ENCODE measurements at regions not wholly inside any gene's neighbourhood (a gene's known extent, or its start where the extent isn't known, plus 50 kb on each side); places are given as distances from the start of the nearest gene placed in this dataset.

- H3K36me3 Mint-ChIP-seq (ENCODE audit: insufficient read depth, unreplicated experiment), result no peaks in the 10 kb centered on the region
- no peak for DNase-seq
- H3K4me1 ChIP-seq, result peaks cover 15% of the 10 kb centered on the region
- H3K36me3 ChIP-seq (ENCODE audit: control insufficient read depth, insufficient read depth, low read length), result no peaks in the 10 kb centered on the region
- peaks cover 4% of the 10 kb centered on the region for H3K4me1 Mint-ChIP-seq (ENCODE audit: low read depth, unreplicated experiment)
- ChIA-PET POLR2A (no interaction called here), CTCF (no interaction called here)
- no peak overlapping the region for H3K4me3 ChIP-seq (ENCODE audit: low read depth, low read length)
- TF ChIP-seq, protein P1, sequence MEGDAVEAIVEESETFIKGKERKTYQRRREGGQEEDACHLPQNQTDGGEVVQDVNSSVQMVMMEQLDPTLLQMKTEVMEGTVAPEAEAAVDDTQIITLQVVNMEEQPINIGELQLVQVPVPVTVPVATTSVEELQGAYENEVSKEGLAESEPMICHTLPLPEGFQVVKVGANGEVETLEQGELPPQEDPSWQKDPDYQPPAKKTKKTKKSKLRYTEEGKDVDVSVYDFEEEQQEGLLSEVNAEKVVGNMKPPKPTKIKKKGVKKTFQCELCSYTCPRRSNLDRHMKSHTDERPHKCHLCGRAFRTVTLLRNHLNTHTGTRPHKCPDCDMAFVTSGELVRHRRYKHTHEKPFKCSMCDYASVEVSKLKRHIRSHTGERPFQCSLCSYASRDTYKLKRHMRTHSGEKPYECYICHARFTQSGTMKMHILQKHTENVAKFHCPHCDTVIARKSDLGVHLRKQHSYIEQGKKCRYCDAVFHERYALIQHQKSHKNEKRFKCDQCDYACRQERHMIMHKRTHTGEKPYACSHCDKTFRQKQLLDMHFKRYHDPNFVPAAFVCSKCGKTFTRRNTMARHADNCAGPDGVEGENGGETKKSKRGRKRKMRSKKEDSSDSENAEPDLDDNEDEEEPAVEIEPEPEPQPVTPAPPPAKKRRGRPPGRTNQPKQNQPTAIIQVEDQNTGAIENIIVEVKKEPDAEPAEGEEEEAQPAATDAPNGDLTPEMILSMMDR (IDR thresholded peaks at IDR 0.05; ENCODE audit: insufficient read depth in 1 of 2, low read depth in 1 of 2, low read length in 1 of 2, severe bottlenecking in 1 of 2, unreplicated experiment in 1 of 2), result no peak
- no peaks in the 10 kb centered on the region for H3K27me3 ChIP-seq (replicated peaks; ENCODE audit: control insufficient read depth, insufficient read depth, low read length)
- H3K27ac Mint-ChIP-seq (ENCODE audit: unreplicated experiment), result no peak overlapping the region
- H3K27me3 Mint-ChIP-seq (ENCODE audit: insufficient read depth, unreplicated experiment), result no peaks in the 10 kb centered on the region
- H3K9me3 ChIP-seq, result no peaks in the 10 kb centered on the region; the same call in 1 of the 2 replicates
- no TSS peak for BruUV-seq (replicated peaks)
- H3K4me3 Mint-ChIP-seq (ENCODE audit: unreplicated experiment), result no peak overlapping the region
- intact Hi-C loops (cut with micrococcal nuclease; ENCODE audit: unreplicated experiment), result no loop called here
- peaks cover 16% of the 10 kb centered on the region for H3K9me3 Mint-ChIP-seq (ENCODE audit: unreplicated experiment)
These were observed 275.8 kb downstream of the POM121L12 start for GRCh38 chr7:53311205-53311604.

- Mint-ChIP-seq H3K4me1 (ENCODE audit: low read depth, unreplicated experiment) (no peaks in the 10 kb centered on the region), H3K27me3 (ENCODE audit: insufficient read depth, unreplicated experiment) (no peaks in the 10 kb centered on the region), H3K36me3 (ENCODE audit: insufficient read depth, unreplicated experiment) (no peaks in the 10 kb centered on the region), H3K4me3 (ENCODE audit: unreplicated experiment) (no peak overlapping the region), H3K9me3 (ENCODE audit: unreplicated experiment) (peaks cover 9% of the 10 kb centered on the region), H3K27ac (ENCODE audit: unreplicated experiment) (no peak overlapping the region)
- DNase-seq, result peak; percentile 16 to 63
- BruUV-seq (replicated peaks), result no TSS peak
- CTCF ChIA-PET, result no interaction called here
- no peaks in the 10 kb centered on the region for H3K9me3 ChIP-seq
- POLR2A ChIA-PET, result no interaction called here
- no peaks in the 10 kb centered on the region for H3K27me3 ChIP-seq (replicated peaks; ENCODE audit: control insufficient read depth, insufficient read depth, low read length)
- TF ChIP-seq, protein P1 (IDR thresholded peaks at IDR 0.05; ENCODE audit: insufficient read depth in 1 of 2, low read depth in 1 of 2, low read length in 1 of 2, severe bottlenecking in 1 of 2, unreplicated experiment in 1 of 2), result no peak
- peaks cover 28% of the 10 kb centered on the region for H3K4me1 ChIP-seq
- H3K36me3 ChIP-seq (ENCODE audit: control insufficient read depth, insufficient read depth, low read length), result no peaks in the 10 kb centered on the region
- intact Hi-C loops (cut with micrococcal nuclease; ENCODE audit: unreplicated experiment), result no loop called here
- H3K4me3 ChIP-seq (ENCODE audit: low read depth, low read length), result no peak overlapping the region
These were observed 280.5 kb downstream of the POM121L12 start for GRCh38 chr7:53315981-53316380.

- no peaks in the 10 kb centered on the region for H3K27me3 ChIP-seq (replicated peaks; ENCODE audit: control insufficient read depth, insufficient read depth, low read length)
- DNase-seq, result no peak
- no peak overlapping the region for H3K27ac Mint-ChIP-seq (ENCODE audit: unreplicated experiment)
- H3K4me3 Mint-ChIP-seq (ENCODE audit: unreplicated experiment), result no peak overlapping the region
- no peaks in the 10 kb centered on the region for H3K27me3 Mint-ChIP-seq (ENCODE audit: insufficient read depth, unreplicated experiment)
- CTCF ChIA-PET, result no interaction called here
- H3K9me3 Mint-ChIP-seq (ENCODE audit: unreplicated experiment), result peaks cover 9% of the 10 kb centered on the region
- peaks cover 2% of the 10 kb centered on the region; the same call in 1 of the 2 replicates for H3K9me3 ChIP-seq
- intact Hi-C loops (cut with micrococcal nuclease; ENCODE audit: unreplicated experiment), result no loop called here
- BruUV-seq (replicated peaks), result no TSS peak
- peaks cover 28% of the 10 kb centered on the region for H3K4me1 ChIP-seq
- H3K36me3 Mint-ChIP-seq (ENCODE audit: insufficient read depth, unreplicated experiment), result no peaks in the 10 kb centered on the region
- TF ChIP-seq, protein P1 (IDR thresholded peaks at IDR 0.05; ENCODE audit: insufficient read depth in 1 of 2, low read depth in 1 of 2, low read length in 1 of 2, severe bottlenecking in 1 of 2, unreplicated experiment in 1 of 2), result no peak
- no peak overlapping the region for H3K4me3 ChIP-seq (ENCODE audit: low read depth, low read length)
- no peaks in the 10 kb centered on the region for H3K4me1 Mint-ChIP-seq (ENCODE audit: low read depth, unreplicated experiment)
- H3K36me3 ChIP-seq (ENCODE audit: control insufficient read depth, insufficient read depth, low read length), result no peaks in the 10 kb centered on the region
- POLR2A ChIA-PET, result no interaction called here
These were observed 283.1 kb downstream of the POM121L12 start for GRCh38 chr7:53318566-53318965.

Data from Caco-2 (cell line).